Hepatocyte (in vitro differentiated cells): ENCODE measurements at regions not wholly inside any gene's neighbourhood (a gene's known extent, or its start where the extent isn't known, plus 50 kb on each side); places are given as distances from the start of the nearest gene placed in this dataset.

ENCODE experiments used
- DNase-seq: peaks from one replicate; pipeline ENCODE4 v3.0.0-alpha.2; 2016; ENCODE audit warnings: low spot score
- H2AFZ ChIP-seq: fragments of 200-600 bp; sonication (generic); 2 replicates; pipeline ENCODE4 v1.6.0; 2016; ENCODE audit warnings: antibody characterized with exemption, mild to moderate bottlenecking
- H3K27ac ChIP-seq: fragments of 200-600 bp; sonication (generic); 2 replicates; pipeline ENCODE4 v1.5.1; 2016; ENCODE audit warnings: mild to moderate bottlenecking
- H3K27me3 ChIP-seq: fragments of 200-600 bp; sonication (generic); 2 replicates; pipeline ENCODE4 v1.6.1; 2016
- H3K36me3 ChIP-seq: fragments of 200-600 bp; sonication (generic); replicated peaks from 2 replicates; pipeline ENCODE4 v1.5.1; 2016; ENCODE audit warnings: low read depth; ENCODE audit not compliant: insufficient read depth
- H3K4me1 ChIP-seq: fragments of 200-600 bp; sonication (generic); 2 replicates; pipeline ENCODE4 v1.5.1; 2016; ENCODE audit warnings: mild to moderate bottlenecking, moderate library complexity; ENCODE audit not compliant: insufficient read depth
- H3K4me2 ChIP-seq: fragments of 200-600 bp; sonication (generic); 2 replicates; pipeline ENCODE4 v1.6.0; 2016
- H3K4me3 ChIP-seq: fragments of 200-600 bp; sonication (generic); 2 replicates; pipeline ENCODE4 v1.5.1; 2016; ENCODE audit warnings: mild to moderate bottlenecking
- H3K79me2 ChIP-seq: fragments of 200-600 bp; sonication (generic); 2 replicates; pipeline ENCODE4 v1.6.0; 2017; ENCODE audit warnings: mild to moderate bottlenecking
- H3K9me2 ChIP-seq: fragments of 200-600 bp; sonication (generic); replicated peaks from 2 replicates; pipeline ENCODE4 v1.6.0; 2017; ENCODE audit warnings: mild to moderate bottlenecking; ENCODE audit not compliant: insufficient read depth
- H3K9me3 ChIP-seq: fragments of 200-600 bp; sonication (generic); 2 replicates; pipeline ENCODE4 v1.5.1; 2016; ENCODE audit warnings: low read depth, mild to moderate bottlenecking
- H4K20me1 ChIP-seq: fragments of 200-600 bp; sonication (generic); 2 replicates; pipeline ENCODE4 v1.6.0; 2016; ENCODE audit warnings: mild to moderate bottlenecking; ENCODE audit not compliant: insufficient read depth, poor library complexity, severe bottlenecking
- EZH2 ChIP-seq: fragments of 200-600 bp; sonication (generic); IDR thresholded peaks from 2 replicates; pipeline ENCODE4 v1.6.1; 2016; ENCODE audit warnings: antibody characterized with exemption, mild to moderate bottlenecking, borderline replicate concordance
- EZH2phosphoT487 ChIP-seq: fragments of 200-600 bp; sonication (generic); IDR thresholded peaks from one replicate; pipeline ENCODE4 v1.6.1; 2018; ENCODE audit warnings: antibody characterized with exemption, mild to moderate bottlenecking, low read depth, moderate library complexity; ENCODE audit not compliant: unreplicated experiment, severe bottlenecking
- whole genome bisulfite sequencing: methylation state at CpG from one replicate; pipeline ENCODE4 v1.1.6; 2016; ENCODE audit warnings: low lambda C conversion rate; ENCODE audit errors: missing lambda C conversion rate; 5-methylcytosine and 5-hydroxymethylcytosine counted together
- TF ChIP-seq, protein P1 (sequence below): fragments of 200-600 bp; sonication (generic); IDR thresholded peaks from 2 replicates; pipeline ENCODE4 v1.5.1; 2016; ENCODE audit warnings: antibody characterized with exemption, mild to moderate bottlenecking; ENCODE audit not compliant: poor library complexity

DNA sequence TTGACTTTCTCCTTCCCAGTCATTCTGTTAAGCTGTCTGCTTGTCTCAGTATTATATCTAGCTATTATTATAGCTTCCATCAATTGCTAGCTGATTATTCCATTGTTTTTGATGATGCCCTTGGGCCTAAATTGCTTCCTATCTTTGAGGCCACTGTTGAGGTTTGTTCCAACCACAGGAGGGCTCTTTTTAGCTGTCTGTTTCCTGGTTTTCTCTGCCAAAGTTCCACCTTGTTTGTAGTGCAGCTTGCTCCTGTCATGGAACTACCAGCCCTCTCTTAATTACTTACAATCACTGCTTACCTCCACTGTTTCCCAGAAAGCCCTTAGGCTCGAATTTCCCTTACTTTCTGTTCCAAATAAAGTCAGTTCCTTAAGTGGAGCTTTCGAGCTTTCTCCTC is 118.7 kb upstream of the SEC61G start:
- DNase-seq = no peak
- Histone ChIP-seq H3K9me2 (no peaks in the 10 kb centered on the region), H4K20me1 (no peaks in the 10 kb centered on the region), H3K4me1 (peaks cover 18% of the 10 kb centered on the region), H2AFZ (no peak overlapping the region), H3K4me2 (no peak overlapping the region), H3K9me3 (no peaks in the 10 kb centered on the region), H3K27ac (no peak overlapping the region), H3K36me3 (no peaks in the 10 kb centered on the region), H3K79me2 (no peaks in the 10 kb centered on the region), H3K4me3 (no peak overlapping the region), H3K27me3 (no peaks in the 10 kb centered on the region)
- no peak for TF ChIP-seq EZH2phosphoT487
- TF ChIP-seq, protein P1, sequence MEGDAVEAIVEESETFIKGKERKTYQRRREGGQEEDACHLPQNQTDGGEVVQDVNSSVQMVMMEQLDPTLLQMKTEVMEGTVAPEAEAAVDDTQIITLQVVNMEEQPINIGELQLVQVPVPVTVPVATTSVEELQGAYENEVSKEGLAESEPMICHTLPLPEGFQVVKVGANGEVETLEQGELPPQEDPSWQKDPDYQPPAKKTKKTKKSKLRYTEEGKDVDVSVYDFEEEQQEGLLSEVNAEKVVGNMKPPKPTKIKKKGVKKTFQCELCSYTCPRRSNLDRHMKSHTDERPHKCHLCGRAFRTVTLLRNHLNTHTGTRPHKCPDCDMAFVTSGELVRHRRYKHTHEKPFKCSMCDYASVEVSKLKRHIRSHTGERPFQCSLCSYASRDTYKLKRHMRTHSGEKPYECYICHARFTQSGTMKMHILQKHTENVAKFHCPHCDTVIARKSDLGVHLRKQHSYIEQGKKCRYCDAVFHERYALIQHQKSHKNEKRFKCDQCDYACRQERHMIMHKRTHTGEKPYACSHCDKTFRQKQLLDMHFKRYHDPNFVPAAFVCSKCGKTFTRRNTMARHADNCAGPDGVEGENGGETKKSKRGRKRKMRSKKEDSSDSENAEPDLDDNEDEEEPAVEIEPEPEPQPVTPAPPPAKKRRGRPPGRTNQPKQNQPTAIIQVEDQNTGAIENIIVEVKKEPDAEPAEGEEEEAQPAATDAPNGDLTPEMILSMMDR = peak; percentile 41
- 76% methylated on average over 2 of the region's 2 CpGs for WGBS

DNA sequence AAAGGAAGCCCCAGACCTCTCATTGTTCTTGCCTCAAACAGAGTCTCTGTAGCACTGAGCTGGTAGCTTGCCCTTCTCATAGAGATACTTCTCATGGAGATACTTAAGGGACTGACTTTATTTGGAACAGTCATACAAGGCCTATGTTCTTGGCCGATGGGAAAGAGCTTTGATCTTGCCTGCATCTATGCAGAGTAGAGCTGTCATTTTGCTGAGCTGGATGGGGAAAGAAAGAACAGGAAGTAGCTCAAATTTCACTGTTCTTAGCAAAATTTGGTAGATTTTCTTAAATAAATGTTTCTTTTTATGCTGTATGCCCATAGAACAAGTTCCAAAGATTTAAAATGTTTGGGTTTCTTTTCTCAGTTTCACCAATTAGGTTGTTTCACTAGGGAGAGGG is 119.3 kb upstream of the SEC61G start:
- peaks cover 18% of the 10 kb centered on the region for H3K4me1 ChIP-seq
- H3K4me3 ChIP-seq = no peak overlapping the region
- no peak overlapping the region for H2AFZ ChIP-seq
- no peaks in the 10 kb centered on the region for H3K36me3 ChIP-seq
- H3K4me2 ChIP-seq = no peak overlapping the region
- H3K9me2 ChIP-seq = no peaks in the 10 kb centered on the region
- H3K27ac ChIP-seq = no peak overlapping the region
- no peaks in the 10 kb centered on the region for H3K9me3 ChIP-seq
- WGBS = 45% methylated on average over 1 of the region's 1 CpG
- no peaks in the 10 kb centered on the region for H3K79me2 ChIP-seq
- no peaks in the 10 kb centered on the region for H3K27me3 ChIP-seq
- DNase-seq = no peak
- H4K20me1 ChIP-seq = no peaks in the 10 kb centered on the region
- TF ChIP-seq, protein P1 = no peak
- TF ChIP-seq EZH2phosphoT487 (no peak), EZH2 (no peak)

DNA sequence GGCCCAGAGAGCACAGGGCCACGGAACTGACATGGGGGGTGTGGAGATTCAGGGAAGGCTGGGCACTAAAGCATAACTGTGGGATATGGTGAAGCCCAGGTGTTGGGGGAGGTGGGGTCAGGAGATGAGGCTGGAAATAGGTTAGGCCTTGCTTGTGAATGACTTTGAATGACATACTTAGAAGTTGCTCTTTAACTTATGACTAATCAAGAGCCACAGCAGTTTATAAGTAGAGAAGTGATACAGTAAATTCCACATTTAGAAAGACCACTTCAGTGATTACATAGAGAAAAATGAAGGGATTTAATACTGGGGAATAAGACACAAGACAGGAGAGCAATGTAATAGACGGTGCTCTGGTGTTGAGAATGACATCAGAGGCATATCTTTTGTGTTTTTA is 120.8 kb upstream of the SEC61G start:
- Histone ChIP-seq H3K79me2 (no peaks in the 10 kb centered on the region), H2AFZ (peak overlapping the region; percentile 8), H3K9me2 (no peaks in the 10 kb centered on the region), H3K4me3 (no peak overlapping the region), H4K20me1 (no peaks in the 10 kb centered on the region), H3K4me1 (peaks cover 18% of the 10 kb centered on the region), H3K27me3 (no peaks in the 10 kb centered on the region), H3K36me3 (no peaks in the 10 kb centered on the region), H3K9me3 (no peaks in the 10 kb centered on the region), H3K4me2 (no peak overlapping the region), H3K27ac (peak overlapping the region; percentile 79)
- WGBS = 80% methylated on average over 2 of the region's 2 CpGs
- TF ChIP-seq, protein P1 = no peak
- TF ChIP-seq EZH2 (no peak), EZH2phosphoT487 (no peak)
- DNase-seq = no peak
